Heart left ventricle (tissue), 13 donors: ENCODE measurements at regions not wholly inside any gene's neighbourhood (a gene's known extent, or its start where the extent isn't known, plus 50 kb on each side); places are given as distances from the start of the nearest gene placed in this dataset.

Experiments used
- POLR2A ChIP-seq, 2 donors: fragments of 450-650 bp; IDR thresholded peaks; one replicate each; pipeline ENCODE4 v1.6.1; 2017; ENCODE audit warnings: antibody characterized with exemption in 2 of 2, mild to moderate bottlenecking in 2 of 2, moderate library complexity in 2 of 2
- TF ChIP-seq, protein P1 (sequence below), 12 donors: fragments of 200-600 bp; sonication (generic) in 4 of 12; IDR thresholded peaks; one replicate each; pipeline versions ENCODE4 v1.5.0 to v1.8.0; 2018 to 2022; ENCODE audit warnings: antibody characterized with exemption in 12 of 12, mild to moderate bottlenecking in 5 of 12
- donor health status: ischemic (EF 13 %, LVEDD 7.1; RV severe dilation, severe dysfunction).
- donor health status: DM: no; HTN: yes; CAD: no.
- donor health status: DM: no; HTN: no; CAD: no.
- donor health status: ischemic (EF 25% LVEDD 6.9; RV normal size, moderate dysfunction).
- donor health status: ischemic (EF 25% LVEDD 5.7; RV mildly dilated, moderate dysfunction).
- donor health status: ischemic (EF 35%, LVEDD 5.7; RV mildly dilated, moderate dysfunction).
- donor health status: nonischemic (EF 11% LVEDD 7.7; RV severe dilation, severe dysfunction).
- donor health status: DM: yes; HTN: yes; CAD: no.
- donor health status: PGD.
- donor health status: ischemic (EF 29% LVEDD 5.4; RV normal size, mild dysfunction).
- donor health status: nonischemic (EF 23%, LVEDD 6.1; RV moderate dilation, normal function).

DNA sequence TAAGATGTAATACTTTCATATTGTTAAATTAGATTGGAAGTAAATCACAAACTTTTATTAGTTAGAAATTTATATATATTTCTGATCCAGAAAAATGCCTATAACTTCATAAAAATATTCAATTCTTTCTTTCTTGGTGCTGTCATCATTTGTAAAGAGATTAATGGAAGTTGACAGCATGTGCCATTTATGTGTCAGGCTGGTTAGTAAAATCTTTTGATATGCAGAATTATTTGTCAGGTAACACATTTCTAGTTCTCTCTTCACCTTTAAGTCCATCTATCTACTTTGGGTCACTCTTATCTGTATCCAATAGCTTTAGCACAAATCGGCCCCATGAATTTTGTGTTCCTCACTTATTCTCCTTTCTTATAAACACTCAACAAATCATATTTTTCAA, 102.9 kb downstream of the ISL1 start:
- TF ChIP-seq, protein P1, sequence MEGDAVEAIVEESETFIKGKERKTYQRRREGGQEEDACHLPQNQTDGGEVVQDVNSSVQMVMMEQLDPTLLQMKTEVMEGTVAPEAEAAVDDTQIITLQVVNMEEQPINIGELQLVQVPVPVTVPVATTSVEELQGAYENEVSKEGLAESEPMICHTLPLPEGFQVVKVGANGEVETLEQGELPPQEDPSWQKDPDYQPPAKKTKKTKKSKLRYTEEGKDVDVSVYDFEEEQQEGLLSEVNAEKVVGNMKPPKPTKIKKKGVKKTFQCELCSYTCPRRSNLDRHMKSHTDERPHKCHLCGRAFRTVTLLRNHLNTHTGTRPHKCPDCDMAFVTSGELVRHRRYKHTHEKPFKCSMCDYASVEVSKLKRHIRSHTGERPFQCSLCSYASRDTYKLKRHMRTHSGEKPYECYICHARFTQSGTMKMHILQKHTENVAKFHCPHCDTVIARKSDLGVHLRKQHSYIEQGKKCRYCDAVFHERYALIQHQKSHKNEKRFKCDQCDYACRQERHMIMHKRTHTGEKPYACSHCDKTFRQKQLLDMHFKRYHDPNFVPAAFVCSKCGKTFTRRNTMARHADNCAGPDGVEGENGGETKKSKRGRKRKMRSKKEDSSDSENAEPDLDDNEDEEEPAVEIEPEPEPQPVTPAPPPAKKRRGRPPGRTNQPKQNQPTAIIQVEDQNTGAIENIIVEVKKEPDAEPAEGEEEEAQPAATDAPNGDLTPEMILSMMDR (IDR thresholded peaks at IDR 0.05): no peak
- TF ChIP-seq POLR2A (IDR thresholded peaks at IDR 0.05): no peak
